ENCODE measurements at regions not wholly inside any gene's neighbourhood (a gene's known extent, or its start where the extent isn't known, plus 50 kb on each side); places are given as distances from the start of the nearest gene placed in this dataset.

- Histone ChIP-seq H4K20me1 (ENCODE audit: insufficient read depth, low read length) (no peaks in the 10 kb centered on the region), H3K79me2 (ENCODE audit: insufficient read depth, low read length) (no peaks in the 10 kb centered on the region), H3K4me2 (ENCODE audit: low read length) (no peak overlapping the region), H3K4me1 (ENCODE audit: insufficient read depth, low read length, severe bottlenecking) (no peaks in the 10 kb centered on the region), H3K9me2 (ENCODE audit: low read depth, low read length) (no peaks in the 10 kb centered on the region), H3K4me3 (ENCODE audit: low read depth, low read length, poor library complexity, severe bottlenecking) (no peak overlapping the region), H2AFZ (ENCODE audit: low read length) (no peak overlapping the region), H3K9ac (ENCODE audit: low read length) (no peak overlapping the region), H3K27me3 (ENCODE audit: insufficient read depth, low read length) (no peaks in the 10 kb centered on the region), H3K36me3 (ENCODE audit: insufficient read depth, low read length) (no peaks in the 10 kb centered on the region), H3K27ac (ENCODE audit: low read depth, low read length, poor library complexity, severe bottlenecking) (no peak overlapping the region), H3F3A (ENCODE audit: insufficient read depth, low read length) (no peaks in the 10 kb centered on the region), H3K9me3 (ENCODE audit: low read length) (no peaks in the 10 kb centered on the region)
- TF ChIP-seq, protein P1, sequence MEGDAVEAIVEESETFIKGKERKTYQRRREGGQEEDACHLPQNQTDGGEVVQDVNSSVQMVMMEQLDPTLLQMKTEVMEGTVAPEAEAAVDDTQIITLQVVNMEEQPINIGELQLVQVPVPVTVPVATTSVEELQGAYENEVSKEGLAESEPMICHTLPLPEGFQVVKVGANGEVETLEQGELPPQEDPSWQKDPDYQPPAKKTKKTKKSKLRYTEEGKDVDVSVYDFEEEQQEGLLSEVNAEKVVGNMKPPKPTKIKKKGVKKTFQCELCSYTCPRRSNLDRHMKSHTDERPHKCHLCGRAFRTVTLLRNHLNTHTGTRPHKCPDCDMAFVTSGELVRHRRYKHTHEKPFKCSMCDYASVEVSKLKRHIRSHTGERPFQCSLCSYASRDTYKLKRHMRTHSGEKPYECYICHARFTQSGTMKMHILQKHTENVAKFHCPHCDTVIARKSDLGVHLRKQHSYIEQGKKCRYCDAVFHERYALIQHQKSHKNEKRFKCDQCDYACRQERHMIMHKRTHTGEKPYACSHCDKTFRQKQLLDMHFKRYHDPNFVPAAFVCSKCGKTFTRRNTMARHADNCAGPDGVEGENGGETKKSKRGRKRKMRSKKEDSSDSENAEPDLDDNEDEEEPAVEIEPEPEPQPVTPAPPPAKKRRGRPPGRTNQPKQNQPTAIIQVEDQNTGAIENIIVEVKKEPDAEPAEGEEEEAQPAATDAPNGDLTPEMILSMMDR (IDR thresholded peaks at IDR 0.05; ENCODE audit: low read length), result no peak
- TF ChIP-seq EZH2 (IDR thresholded peaks at IDR 0.05; ENCODE audit: borderline replicate concordance, low read length), result no peak
These were observed 325.9 kb upstream of the DAB2 start for GRCh38 chr5:39750661-39751060.

DNA sequence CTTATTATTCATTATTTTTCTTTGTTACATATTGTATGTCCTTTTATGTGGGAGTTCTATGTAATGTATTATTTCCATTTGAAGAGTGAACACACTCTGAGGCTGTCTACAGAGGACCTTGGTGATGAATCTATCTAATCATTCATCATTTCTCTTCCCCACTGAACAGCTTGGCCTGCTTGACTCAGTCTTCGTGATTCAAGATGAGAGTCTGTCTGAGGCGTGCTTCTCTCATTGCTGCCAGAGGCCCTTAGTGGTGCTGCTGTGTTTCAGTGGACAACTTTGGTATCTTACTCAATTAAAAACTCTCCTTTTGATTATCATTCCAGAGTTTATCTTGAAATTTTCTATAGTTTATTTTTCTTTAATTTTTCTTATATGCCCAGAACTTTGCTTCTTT lies 318.1 kb upstream of the DAB2 start:
- Histone ChIP-seq H3K27me3 (ENCODE audit: insufficient read depth, low read length) (no peaks in the 10 kb centered on the region), H2AFZ (ENCODE audit: low read length) (no peak overlapping the region), H3K4me3 (ENCODE audit: low read depth, low read length, poor library complexity, severe bottlenecking) (no peak overlapping the region), H3K27ac (ENCODE audit: low read depth, low read length, poor library complexity, severe bottlenecking) (no peak overlapping the region), H3K9me2 (ENCODE audit: low read depth, low read length) (no peaks in the 10 kb centered on the region), H4K20me1 (ENCODE audit: insufficient read depth, low read length) (no peaks in the 10 kb centered on the region), H3K9me3 (ENCODE audit: low read length) (no peaks in the 10 kb centered on the region), H3F3A (ENCODE audit: insufficient read depth, low read length) (no peaks in the 10 kb centered on the region), H3K36me3 (ENCODE audit: insufficient read depth, low read length) (no peaks in the 10 kb centered on the region), H3K9ac (ENCODE audit: low read length) (no peak overlapping the region), H3K79me2 (ENCODE audit: insufficient read depth, low read length) (no peaks in the 10 kb centered on the region), H3K4me2 (ENCODE audit: low read length) (no peak overlapping the region), H3K4me1 (ENCODE audit: insufficient read depth, low read length, severe bottlenecking) (no peaks in the 10 kb centered on the region)
- TF ChIP-seq EZH2 (IDR thresholded peaks at IDR 0.05; ENCODE audit: borderline replicate concordance, low read length), result no peak
- TF ChIP-seq, protein P1 (IDR thresholded peaks at IDR 0.05; ENCODE audit: low read length), result no peak

DNA sequence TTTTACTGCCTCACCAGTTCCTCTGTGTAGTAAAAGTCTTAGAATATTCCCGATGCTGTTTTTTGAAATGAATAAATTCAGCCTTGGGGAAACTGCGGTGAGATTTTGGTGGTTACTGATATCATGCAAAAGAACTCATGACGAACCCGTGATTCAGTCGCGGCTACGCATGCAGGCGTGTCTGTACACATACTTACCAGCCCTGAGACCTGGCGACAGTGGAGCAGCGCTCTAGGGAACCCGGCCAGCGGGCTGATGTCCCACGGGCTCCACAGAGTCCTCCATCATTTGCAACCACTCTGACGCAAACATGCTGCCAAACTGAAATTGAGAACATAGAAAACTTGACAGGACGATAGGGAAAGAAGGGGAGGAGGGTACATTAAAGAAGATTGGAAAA lies 315.6 kb upstream of the DAB2 start:
- H2AFZ ChIP-seq (ENCODE audit: low read length), result no peak overlapping the region

More for the DNA sequence above, 315.6 kb upstream of the DAB2 start:
- Histone ChIP-seq H4K20me1 (ENCODE audit: insufficient read depth, low read length) (no peaks in the 10 kb centered on the region), H3K4me2 (ENCODE audit: low read length) (no peak overlapping the region), H3K36me3 (ENCODE audit: insufficient read depth, low read length) (no peaks in the 10 kb centered on the region), H3K79me2 (ENCODE audit: insufficient read depth, low read length) (no peaks in the 10 kb centered on the region), H3K4me1 (ENCODE audit: insufficient read depth, low read length, severe bottlenecking) (no peaks in the 10 kb centered on the region), H3K9me3 (ENCODE audit: low read length) (no peaks in the 10 kb centered on the region), H3K9ac (ENCODE audit: low read length) (no peak overlapping the region), H3F3A (ENCODE audit: insufficient read depth, low read length) (no peaks in the 10 kb centered on the region), H3K9me2 (ENCODE audit: low read depth, low read length) (no peaks in the 10 kb centered on the region), H3K4me3 (ENCODE audit: low read depth, low read length, poor library complexity, severe bottlenecking) (no peak overlapping the region), H3K27ac (ENCODE audit: low read depth, low read length, poor library complexity, severe bottlenecking) (no peak overlapping the region), H3K27me3 (ENCODE audit: insufficient read depth, low read length) (no peaks in the 10 kb centered on the region)
- no peak for TF ChIP-seq EZH2 (IDR thresholded peaks at IDR 0.05; ENCODE audit: borderline replicate concordance, low read length)
- TF ChIP-seq, protein P1 (IDR thresholded peaks at IDR 0.05; ENCODE audit: low read length), result no peak
